ENCODE measurements at regions not wholly inside any gene's neighbourhood (a gene's known extent, or its start where the extent isn't known, plus 50 kb on each side); places are given as distances from the start of the nearest gene placed in this dataset.

- ChIA-PET POLR2A (ENCODE audit: partially characterized antibody) (no interaction called here), CTCF (ENCODE audit: partially characterized antibody) (interaction anchor here (0.9 to 1.4 kb wide), 2 partner anchors 11 to 64 kb away, joined by 3 to 4 read pairs; no protein-coding TSS in a partner anchor)
- TF ChIP-seq ATF3 (IDR thresholded peaks at IDR 0.05; ENCODE audit: insufficient read depth, low read depth, low read length) (no peak), ASH2L (IDR thresholded peaks at IDR 0.05; ENCODE audit: low read length) (no peak), ATF2 (IDR thresholded peaks at IDR 0.05; ENCODE audit: low read length) (no peak), EGR1 (IDR thresholded peaks at IDR 0.05; ENCODE audit: borderline replicate concordance, low read depth, low read length) (no peak), ZNF274 (IDR thresholded peaks at IDR 0.05; ENCODE audit: borderline replicate concordance, extremely low read depth, low read length) (no peak), SP4 (IDR thresholded peaks at IDR 0.05; ENCODE audit: low read length) (no peak), BRCA1 (IDR thresholded peaks at IDR 0.05; ENCODE audit: low read depth, low read length) (no peak), SIX5 (IDR thresholded peaks at IDR 0.05; ENCODE audit: low read depth, low read length) (no peak), MAX (IDR thresholded peaks at IDR 0.05) (no peak), USF2 (IDR thresholded peaks at IDR 0.05; ENCODE audit: low read length) (no peak), BACH1 (IDR thresholded peaks at IDR 0.05; ENCODE audit: low read length) (no peak), POU5F1 (IDR thresholded peaks at IDR 0.05; ENCODE audit: low read depth, low read length) (no peak), CBX5 (IDR thresholded peaks at IDR 0.05; ENCODE audit: low read depth, low read length) (no peak)
These were observed 438.3 kb downstream of the UTRN start for GRCh38 chr6:144723431-144723830.

More at GRCh38 chr6:144723431-144723830, 438.3 kb downstream of the UTRN start:
- H4K5ac ChIP-seq (ENCODE audit: insufficient read length, low read depth, low read length): no peak overlapping the region
- H2AK5ac ChIP-seq (ENCODE audit: low read depth, low read length): no peak overlapping the region
- H3K4me3 ChIP-seq (ENCODE audit: extremely low read depth in 1 of 4, insufficient read depth in 2 of 4, low read depth in 3 of 4, low read length in 4 of 4): no peak overlapping the region
- no peak overlapping the region for H2BK20ac ChIP-seq (ENCODE audit: low read length)
- no peak overlapping the region for H3K56ac ChIP-seq (replicated peaks; ENCODE audit: insufficient read length, low read depth, low read length)
- H3K18ac ChIP-seq (ENCODE audit: extremely low read depth, low read length): no peak overlapping the region
- no peak overlapping the region for H3K14ac ChIP-seq (ENCODE audit: insufficient read length)
- H2BK15ac ChIP-seq (ENCODE audit: low read length): no peak overlapping the region
- peaks cover 0 to 2% (median 0%) of the 10 kb centered on the region in 4 experiments; a peak in 2 of 8 replicates for H3K36me3 ChIP-seq (ENCODE audit: control insufficient read depth in 2 of 4, insufficient read depth in 4 of 4, low read length in 3 of 4)
- no peak overlapping the region for H2AFZ ChIP-seq (ENCODE audit: low read length)
- no peak overlapping the region for H3K9ac ChIP-seq (replicated peaks in 1 of 4; ENCODE audit: extremely low read depth in 1 of 4, low read depth in 3 of 4, low read length in 3 of 4)
- H3K4ac ChIP-seq (replicated peaks; ENCODE audit: insufficient read length, low read depth, low read length): no peak overlapping the region
- no peaks in the 10 kb centered on the region for H4K20me1 ChIP-seq (replicated peaks in 1 of 2; ENCODE audit: control insufficient read depth in 1 of 2, insufficient read depth in 2 of 2, low read length in 2 of 2)
- no peak overlapping the region for H3K23ac ChIP-seq (ENCODE audit: insufficient read length)
- no peak for FAIRE-seq
- H3K79me1 ChIP-seq (ENCODE audit: low read depth, low read length): no peaks in the 10 kb centered on the region; the same call in none of the 2 replicates
- H3K27me3 ChIP-seq (replicated peaks in 1 of 4; ENCODE audit: control insufficient read depth in 3 of 4, extremely low read depth in 1 of 4, insufficient read depth in 3 of 4, low read length in 3 of 4): no peaks in the 10 kb centered on the region
- H3K4me2 ChIP-seq (ENCODE audit: insufficient read depth in 1 of 2, low read depth in 2 of 2, low read length in 2 of 2): no peak overlapping the region
- no peak overlapping the region for H3K27ac ChIP-seq (ENCODE audit: low read depth, low read length)
- no peaks in the 10 kb centered on the region for H3K23me2 ChIP-seq (ENCODE audit: low read depth, low read length)
- H3K4me1 ChIP-seq (replicated peaks in 1 of 4; ENCODE audit: control insufficient read depth in 3 of 4, insufficient read depth in 4 of 4, low read length in 3 of 4): peaks cover 2 to 8% (median 2%) of the 10 kb centered on the region in 4 experiments; a peak in 5 of 7 replicates
- H4K91ac ChIP-seq (replicated peaks; ENCODE audit: insufficient read length, low read length): no peak overlapping the region
- no peaks in the 10 kb centered on the region for H3K9me3 ChIP-seq (ENCODE audit: insufficient read depth in 2 of 2, low read depth in 1 of 2, low read length in 1 of 2)
- H2BK12ac ChIP-seq (ENCODE audit: low read depth, low read length): no peak overlapping the region
- H2BK120ac ChIP-seq (replicated peaks; ENCODE audit: low read depth, low read length): no peak overlapping the region
- H2BK5ac ChIP-seq (ENCODE audit: low read depth, low read length): no peak overlapping the region
- no peak for DNase-seq (ENCODE audit: low read depth in 1 of 2, low spot score in 2 of 2)
- H4K8ac ChIP-seq (ENCODE audit: extremely low read depth, insufficient read depth, low read length): no peak overlapping the region
- no peaks in the 10 kb centered on the region for H3K79me2 ChIP-seq (ENCODE audit: control insufficient read depth in 1 of 2, insufficient read depth in 2 of 2, low read length in 2 of 2)

All from H1 (cell line).